Suprapubic skin (tissue), 4 donors: ENCODE measurements at regions not wholly inside any gene's neighbourhood (a gene's known extent, or its start where the extent isn't known, plus 50 kb on each side); places are given as distances from the start of the nearest gene placed in this dataset.

Experiments
- DNase-seq, 2 donors: peaks; one replicate each; pipeline ENCODE4 v3.0.0-alpha.2; 2019; ENCODE audit warnings: low spot score in 2 of 2
- H3K27ac ChIP-seq: fragments of 200-600 bp; sonication (generic); one replicate; pipeline ENCODE4 v1.5.1; 2019
- H3K27me3 ChIP-seq: fragments of 200-600 bp; sonication (generic); one replicate; pipeline ENCODE4 v1.5.1; 2019
- H3K36me3 ChIP-seq: fragments of 200-600 bp; sonication (generic); one replicate; pipeline ENCODE4 v1.5.1; 2019
- H3K4me1 ChIP-seq: fragments of 200-600 bp; sonication (generic); one replicate; pipeline ENCODE4 v1.5.1; 2019
- H3K4me3 ChIP-seq: fragments of 200-600 bp; sonication (generic); one replicate; pipeline ENCODE4 v1.5.1; 2019; ENCODE audit warnings: mild to moderate bottlenecking
- H3K9me3 ChIP-seq: fragments of 200-600 bp; sonication (generic); one replicate; pipeline ENCODE4 v1.5.1; 2019
- CTCF ChIP-seq, 2 donors: fragments of 200-600 bp in 1 of 2; fragments of 450-650 bp in 1 of 2; sonication (generic) in 1 of 2; IDR thresholded peaks; one replicate each; pipeline ENCODE4 v1.5.1; 2016 to 2019; ENCODE audit warnings: antibody characterized with exemption in 2 of 2, mild to moderate bottlenecking in 1 of 2, moderate library complexity in 1 of 2
- EP300 ChIP-seq: sonication (generic); formaldehyde crosslinking; IDR thresholded peaks from one replicate; pipeline ENCODE4 v1.6.1; 2017; ENCODE audit warnings: antibody characterized with exemption
- POLR2A ChIP-seq, 2 donors: fragments of 450-650 bp; IDR thresholded peaks; one replicate each; pipeline ENCODE4 v1.6.1; 2017; ENCODE audit warnings: antibody characterized with exemption in 2 of 2, mild to moderate bottlenecking in 2 of 2, moderate library complexity in 2 of 2
- POLR2AphosphoS5 ChIP-seq, 3 donors: sonication (generic); formaldehyde crosslinking; IDR thresholded peaks; one replicate each; pipeline ENCODE4 v1.6.1; 2017; ENCODE audit warnings: antibody characterized with exemption in 3 of 3
- WGBS: methylation state at CpG from one replicate; pipeline ENCODE4 v1.1.5; 2018; 5-methylcytosine and 5-hydroxymethylcytosine counted together

- no peaks in the 10 kb centered on the region for H3K9me3 ChIP-seq
- DNase-seq: no peak
- TF ChIP-seq EP300: no peak
- TF ChIP-seq CTCF (IDR thresholded peaks at IDR 0.05): no peak
- no peak for TF ChIP-seq POLR2A (IDR thresholded peaks at IDR 0.05)
- no peak for TF ChIP-seq POLR2AphosphoS5 (IDR thresholded peaks at IDR 0.05)
- no peak overlapping the region for H3K27ac ChIP-seq
- no peaks in the 10 kb centered on the region for H3K27me3 ChIP-seq
- WGBS: 89% methylated on average over 1 of the region's 1 CpG
- no peaks in the 10 kb centered on the region for H3K36me3 ChIP-seq
- H3K4me1 ChIP-seq: no peaks in the 10 kb centered on the region
- no peak overlapping the region for H3K4me3 ChIP-seq
Observed at GRCh38 chr3:151995091-151995490, 121.6 kb downstream of the SUCNR1 start.

GRCh38 chr3:151998744-151999143, 125.3 kb downstream of the SUCNR1 start:
- no peak for DNase-seq
- Histone ChIP-seq H3K4me1 (no peaks in the 10 kb centered on the region), H3K27me3 (no peaks in the 10 kb centered on the region), H3K36me3 (no peaks in the 10 kb centered on the region), H3K27ac (no peak overlapping the region), H3K4me3 (no peak overlapping the region), H3K9me3 (no peaks in the 10 kb centered on the region)
- TF ChIP-seq POLR2AphosphoS5 (IDR thresholded peaks at IDR 0.05) (no peak), EP300 (no peak), POLR2A (IDR thresholded peaks at IDR 0.05) (no peak), CTCF (IDR thresholded peaks at IDR 0.05) (no peak)
- 85% methylated on average over 2 of the region's 2 CpGs for WGBS

GRCh38 chr3:151999936-152000335, 126.5 kb downstream of the SUCNR1 start:
- TF ChIP-seq POLR2AphosphoS5 (IDR thresholded peaks at IDR 0.05) (no peak), POLR2A (IDR thresholded peaks at IDR 0.05) (no peak), CTCF (IDR thresholded peaks at IDR 0.05) (no peak), EP300 (no peak)
- H3K27me3 ChIP-seq: no peaks in the 10 kb centered on the region
- no peaks in the 10 kb centered on the region for H3K36me3 ChIP-seq
- no peak overlapping the region for H3K27ac ChIP-seq
- no peak overlapping the region for H3K4me3 ChIP-seq
- no peak for DNase-seq
- no peaks in the 10 kb centered on the region for H3K4me1 ChIP-seq
- H3K9me3 ChIP-seq: no peaks in the 10 kb centered on the region
- 85% methylated on average over 5 of the region's 5 CpGs for WGBS

- Histone ChIP-seq H3K27me3 (no peaks in the 10 kb centered on the region), H3K27ac (no peak overlapping the region), H3K4me1 (no peaks in the 10 kb centered on the region), H3K9me3 (no peaks in the 10 kb centered on the region), H3K4me3 (no peak overlapping the region), H3K36me3 (no peaks in the 10 kb centered on the region)
- TF ChIP-seq POLR2A (IDR thresholded peaks at IDR 0.05) (no peak), EP300 (no peak), POLR2AphosphoS5 (IDR thresholded peaks at IDR 0.05) (no peak), CTCF (IDR thresholded peaks at IDR 0.05) (no peak)
- WGBS: 68% methylated on average over 4 of the region's 4 CpGs
- no peak for DNase-seq
Observed at GRCh38 chr3:152011812-152012735, 138.6 kb downstream of the SUCNR1 start.

- 51% methylated on average over 2 of the region's 2 CpGs for WGBS
Observed at GRCh38 chr3:152019508-152019907, 146.1 kb downstream of the SUCNR1 start.

More at GRCh38 chr3:152019508-152019907, 146.1 kb downstream of the SUCNR1 start:
- Histone ChIP-seq H3K9me3 (no peaks in the 10 kb centered on the region), H3K4me1 (peaks cover 11% of the 10 kb centered on the region), H3K4me3 (no peak overlapping the region), H3K36me3 (no peaks in the 10 kb centered on the region), H3K27ac (no peak overlapping the region), H3K27me3 (no peaks in the 10 kb centered on the region)
- no peak for TF ChIP-seq EP300
- TF ChIP-seq CTCF (IDR thresholded peaks at IDR 0.05): no peak
- TF ChIP-seq POLR2A (IDR thresholded peaks at IDR 0.05): no peak
- no peak for TF ChIP-seq POLR2AphosphoS5 (IDR thresholded peaks at IDR 0.05)
- no peak for DNase-seq
